Liver (tissue), 8 donors: ENCODE measurements at regions not wholly inside any gene's neighbourhood (a gene's known extent, or its start where the extent isn't known, plus 50 kb on each side); places are given as distances from the start of the nearest gene placed in this dataset.

Source experiments
- DNase-seq: peaks from one replicate; pipeline ENCODE4 v3.0.0-alpha.2; 2017; ENCODE audit warnings: low spot score
- H3K27ac ChIP-seq, 2 donors: one replicate each; pipeline ENCODE4 v1.7.0; 2013; ENCODE audit warnings: inconsistent platforms in 2 of 2, low read length in 2 of 2, control low read depth in 1 of 2, low read depth in 1 of 2, mild to moderate bottlenecking in 1 of 2
- H3K27me3 ChIP-seq, 4 donors: one replicate each; pipeline versions ENCODE4 v1.6.1 to v1.7.0; 2013; ENCODE audit warnings: low read length in 3 of 4, inconsistent platforms in 1 of 4, mild to moderate bottlenecking in 1 of 4, moderate library complexity in 1 of 4; ENCODE audit not compliant: control insufficient read depth in 4 of 4, insufficient read depth in 4 of 4
- H3K36me3 ChIP-seq, 4 donors: one replicate each; pipeline versions ENCODE4 v1.6.1 to v1.7.0; 2013; ENCODE audit warnings: low read length in 3 of 4, mild to moderate bottlenecking in 3 of 4, low read depth in 1 of 4, moderate library complexity in 1 of 4; ENCODE audit not compliant: control insufficient read depth in 4 of 4, insufficient read depth in 3 of 4
- H3K4me1 ChIP-seq, 4 donors: one replicate each; pipeline versions ENCODE4 v1.6.1 to v1.7.0; 2013; ENCODE audit warnings: low read length in 3 of 4, mild to moderate bottlenecking in 3 of 4, moderate library complexity in 1 of 4; ENCODE audit not compliant: control insufficient read depth in 4 of 4, insufficient read depth in 4 of 4
- H3K4me3 ChIP-seq, 3 donors: one replicate each; pipeline versions ENCODE4 v1.6.1 to v1.7.0; 2013; ENCODE audit warnings: low read length in 3 of 3, control low read depth in 1 of 3, low read depth in 1 of 3, mild to moderate bottlenecking in 1 of 3
- H3K9ac ChIP-seq, 2 donors: one replicate each; pipeline ENCODE4 v1.7.0; 2013; ENCODE audit warnings: low read length in 2 of 2, mild to moderate bottlenecking in 2 of 2, moderate library complexity in 2 of 2, control low read depth in 1 of 2, low read depth in 1 of 2
- H3K9me3 ChIP-seq, 4 donors: one replicate each; pipeline versions ENCODE4 v1.6.1 to v1.7.0; 2013; ENCODE audit warnings: low read length in 3 of 4; ENCODE audit not compliant: control insufficient read depth in 4 of 4
- ATF3 ChIP-seq: IDR thresholded peaks from 2 replicates; pipeline ENCODE4 v1.6.1; 2016; ENCODE audit warnings: antibody characterized with exemption
- CTCF ChIP-seq: fragments of 150-350 bp; IDR thresholded peaks from 2 replicates; pipeline ENCODE4 v1.5.1; 2017; ENCODE audit warnings: improper control_type of control experiment, low read depth, low read length; ENCODE audit not compliant: missing input control
- EGR1 ChIP-seq, 2 donors: IDR thresholded peaks; 2 replicates each; pipeline ENCODE4 v1.6.1; 2016 to 2018; ENCODE audit warnings: antibody characterized with exemption in 2 of 2, low read depth in 2 of 2
- FOXA1 ChIP-seq: IDR thresholded peaks from 2 replicates; pipeline ENCODE4 v1.6.1; 2016; ENCODE audit warnings: antibody characterized with exemption
- FOXA2 ChIP-seq: IDR thresholded peaks from 2 replicates; pipeline ENCODE4 v1.6.1; 2016; ENCODE audit warnings: antibody characterized with exemption
- GABPA ChIP-seq, 2 donors: IDR thresholded peaks in 1 of 2; conservative IDR thresholded peaks in 1 of 2; 2 replicates each; pipeline ENCODE4 v1.6.1; 2016; ENCODE audit warnings: antibody characterized with exemption in 2 of 2, mild to moderate bottlenecking in 1 of 2, moderate library complexity in 1 of 2
- HNF4A ChIP-seq, 2 donors: conservative IDR thresholded peaks; 2 replicates each; pipeline ENCODE4 v1.6.1; 2016; ENCODE audit warnings: antibody characterized with exemption in 2 of 2, mild to moderate bottlenecking in 2 of 2
- HNF4G ChIP-seq: IDR thresholded peaks from 2 replicates; pipeline ENCODE4 v1.6.1; 2016; ENCODE audit warnings: antibody characterized with exemption
- JUND ChIP-seq, 2 donors: IDR thresholded peaks; 2 replicates each; pipeline ENCODE4 v1.6.1; 2016; ENCODE audit warnings: antibody characterized with exemption in 2 of 2
- NR2F2 ChIP-seq: IDR thresholded peaks from 2 replicates; pipeline ENCODE4 v1.6.1; 2016; ENCODE audit warnings: antibody characterized with exemption
- RAD21 ChIP-seq, 2 donors: IDR thresholded peaks; 2 replicates each; pipeline ENCODE4 v1.6.1; 2016; ENCODE audit warnings: antibody characterized with exemption in 2 of 2, mild to moderate bottlenecking in 2 of 2
- RXRA ChIP-seq, 2 donors: IDR thresholded peaks; 2 replicates each; pipeline ENCODE4 v1.6.1; 2017 to 2018; ENCODE audit warnings: antibody characterized with exemption in 2 of 2, mild to moderate bottlenecking in 1 of 2
- SP1 ChIP-seq: IDR thresholded peaks from 2 replicates; pipeline ENCODE4 v1.6.1; 2018; ENCODE audit warnings: antibody characterized with exemption, mild to moderate bottlenecking
- TAF1 ChIP-seq: conservative IDR thresholded peaks from 2 replicates; pipeline ENCODE4 v1.6.1; 2016; ENCODE audit warnings: antibody characterized with exemption, mild to moderate bottlenecking
- YY1 ChIP-seq: IDR thresholded peaks from 2 replicates; pipeline ENCODE4 v1.6.1; 2016; ENCODE audit warnings: antibody characterized with exemption, mild to moderate bottlenecking
- ZBTB33 ChIP-seq: IDR thresholded peaks from 2 replicates; pipeline ENCODE4 v1.6.1; 2016; ENCODE audit warnings: antibody characterized with exemption
- WGBS: extraction: QIAGEN DNeasy Blood & Tissue Kit; methylation state at CpG from one replicate; pipeline ENCODE4 v1.1.7; 2013; 5-methylcytosine and 5-hydroxymethylcytosine counted together
- donor health status: healthy.
- donor health status: healthy.
- donor health status: healthy.
- donor health status: healthy.
- donor health status: healthy.

GRCh38 chr15:29890336-29891095 is 68.2 kb upstream of the TJP1 start:
- TF ChIP-seq ATF3 (no peak), HNF4G (no peak), RAD21 (IDR thresholded peaks at IDR 0.05) (no peak), JUND (IDR thresholded peaks at IDR 0.05) (no peak), EGR1 (IDR thresholded peaks at IDR 0.05; ENCODE audit: low read depth in 2 of 2) (no peak), GABPA (IDR thresholded peaks at IDR 0.05 in 1 of 2, conservative IDR thresholded peaks at IDR 0.05 in 1 of 2) (no peak), NR2F2 (no peak), HNF4A (conservative IDR thresholded peaks at IDR 0.05) (no peak), SP1 (no peak), ZBTB33 (no peak)
- Histone ChIP-seq H3K4me1 (no peaks in the 10 kb centered on the region), H3K9ac (no peak overlapping the region), H3K36me3 (no peaks in the 10 kb centered on the region), H3K4me3 (no peak overlapping the region), H3K9me3 (no peaks in the 10 kb centered on the region), H3K27me3 (no peaks in the 10 kb centered on the region), H3K27ac (no peak overlapping the region)
- 90% methylated on average over 6 of the region's 6 CpGs for WGBS
- DNase-seq, result no peak

GRCh38 chr15:29889542-29890329 is 67.5 kb upstream of the TJP1 start:
- H3K27ac ChIP-seq, result no peak overlapping the region
- WGBS, result 78% methylated on average over 11 of the region's 11 CpGs
- no peak for TF ChIP-seq EGR1 (IDR thresholded peaks at IDR 0.05; ENCODE audit: low read depth in 2 of 2)
- no peak for TF ChIP-seq FOXA1
- TF ChIP-seq CTCF, result no peak
- no peak for TF ChIP-seq YY1
- no peak for TF ChIP-seq NR2F2
- no peak for TF ChIP-seq HNF4A (conservative IDR thresholded peaks at IDR 0.05)
- TF ChIP-seq TAF1, result no peak
- TF ChIP-seq RXRA (IDR thresholded peaks at IDR 0.05), result no peak
- no peak for TF ChIP-seq RAD21 (IDR thresholded peaks at IDR 0.05)
- no peak for TF ChIP-seq JUND (IDR thresholded peaks at IDR 0.05)
- no peak for TF ChIP-seq HNF4G
- no peak for TF ChIP-seq FOXA2

More at GRCh38 chr15:29889542-29890329, 67.5 kb upstream of the TJP1 start:
- Histone ChIP-seq H3K4me3 (no peak overlapping the region), H3K9ac (no peak overlapping the region), H3K4me1 (no peaks in the 10 kb centered on the region), H3K27me3 (no peaks in the 10 kb centered on the region), H3K9me3 (no peaks in the 10 kb centered on the region), H3K36me3 (no peaks in the 10 kb centered on the region)
- DNase-seq, result no peak
